ENCODE measurements at regions not wholly inside any gene's neighbourhood (a gene's known extent, or its start where the extent isn't known, plus 50 kb on each side); places are given as distances from the start of the nearest gene placed in this dataset.

DNA sequence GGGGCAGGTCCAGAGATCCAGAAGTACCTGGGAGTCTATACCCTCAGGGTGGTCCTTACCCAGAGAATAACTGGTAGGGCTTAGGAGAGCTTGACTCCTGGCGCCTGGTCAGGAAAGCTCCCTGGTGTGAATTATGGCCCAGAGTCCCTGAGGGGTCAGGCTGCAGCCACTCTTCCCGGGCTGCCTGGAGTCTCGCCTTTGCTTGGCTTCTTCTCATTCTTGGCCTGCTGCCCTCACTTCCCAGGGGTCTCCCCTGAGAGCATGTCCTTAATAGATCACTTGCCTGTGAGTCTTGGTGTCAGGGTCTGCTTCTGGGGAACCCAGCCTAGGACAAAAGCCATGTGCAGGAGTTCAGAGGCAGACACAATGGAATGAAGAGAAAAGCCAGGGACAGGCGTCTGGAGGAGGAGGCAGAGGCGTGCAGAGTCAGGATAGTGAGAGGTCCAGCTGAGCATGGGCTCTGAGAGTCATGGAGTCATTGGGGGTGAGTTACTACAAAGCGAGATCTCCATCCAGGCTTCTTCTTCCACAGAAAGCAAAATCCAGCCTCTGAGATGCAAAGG is 212.3 kb downstream of the TFAP2C start:
- Histone ChIP-seq H2AFZ (ENCODE audit: low read depth, low read length) (no peak overlapping the region), H3K4me3 (ENCODE audit: low read length) (no peak overlapping the region), H3K9ac (ENCODE audit: low read length) (no peak overlapping the region), H4K20me1 (ENCODE audit: insufficient read depth) (no peaks in the 10 kb centered on the region), H3K9me3 (ENCODE audit: low read length) (no peaks in the 10 kb centered on the region), H3K9me2 (ENCODE audit: insufficient read depth, low read length) (no peaks in the 10 kb centered on the region), H3K36me3 (ENCODE audit: insufficient read depth, low read length) (no peaks in the 10 kb centered on the region), H3K4me2 (ENCODE audit: low read length) (no peak overlapping the region), H3K27ac (ENCODE audit: low read length) (no peak overlapping the region), H3F3A (ENCODE audit: insufficient read depth, low read length, poor library complexity, severe bottlenecking) (no peaks in the 10 kb centered on the region), H3K79me2 (replicated peaks; ENCODE audit: insufficient read depth, low read length) (no peaks in the 10 kb centered on the region), H3K27me3 (ENCODE audit: insufficient read depth, low read depth, low read length) (no peaks in the 10 kb centered on the region)
- TF ChIP-seq EP300 (conservative IDR thresholded peaks at IDR 0.05; ENCODE audit: poor library complexity, severe bottlenecking), result no peak
- no peak for TF ChIP-seq RAD21 (conservative IDR thresholded peaks at IDR 0.05)
- no peak for TF ChIP-seq SMC3 (conservative IDR thresholded peaks at IDR 0.05; ENCODE audit: poor library complexity)
- TF ChIP-seq POLR2AphosphoS5 (IDR thresholded peaks at IDR 0.05), result no peak
- no peak for TF ChIP-seq CTCF (IDR thresholded peaks at IDR 0.05; ENCODE audit: poor library complexity, severe bottlenecking)
- TF ChIP-seq TAF1 (IDR thresholded peaks at IDR 0.05; ENCODE audit: low read depth), result no peak
- no peak for TF ChIP-seq EZH2 (IDR thresholded peaks at IDR 0.05; ENCODE audit: borderline replicate concordance, insufficient read depth, low read length, poor library complexity, severe bottlenecking)
- no peak for TF ChIP-seq REST (IDR thresholded peaks at IDR 0.05; ENCODE audit: borderline replicate concordance)
- TF ChIP-seq MXI1 (conservative IDR thresholded peaks at IDR 0.05; ENCODE audit: poor library complexity, severe bottlenecking), result no peak

GRCh38 chr20:56842056-56842455 is 212.9 kb downstream of the TFAP2C start:
- Histone ChIP-seq H3K4me3 (ENCODE audit: low read length) (no peak overlapping the region), H3K4me2 (ENCODE audit: low read length) (no peak overlapping the region), H3K27ac (ENCODE audit: low read length) (no peak overlapping the region), H3K27me3 (ENCODE audit: insufficient read depth, low read depth, low read length) (no peaks in the 10 kb centered on the region), H3K9me2 (ENCODE audit: insufficient read depth, low read length) (no peaks in the 10 kb centered on the region), H3F3A (ENCODE audit: insufficient read depth, low read length, poor library complexity, severe bottlenecking) (no peaks in the 10 kb centered on the region), H3K79me2 (replicated peaks; ENCODE audit: insufficient read depth, low read length) (no peaks in the 10 kb centered on the region), H4K20me1 (ENCODE audit: insufficient read depth) (no peaks in the 10 kb centered on the region), H2AFZ (ENCODE audit: low read depth, low read length) (no peak overlapping the region), H3K9me3 (ENCODE audit: low read length) (no peaks in the 10 kb centered on the region), H3K9ac (ENCODE audit: low read length) (no peak overlapping the region), H3K36me3 (ENCODE audit: insufficient read depth, low read length) (no peaks in the 10 kb centered on the region)
- TF ChIP-seq TAF1 (IDR thresholded peaks at IDR 0.05; ENCODE audit: low read depth) (no peak), RAD21 (conservative IDR thresholded peaks at IDR 0.05) (no peak), EP300 (conservative IDR thresholded peaks at IDR 0.05; ENCODE audit: poor library complexity, severe bottlenecking) (no peak), EZH2 (IDR thresholded peaks at IDR 0.05; ENCODE audit: borderline replicate concordance, insufficient read depth, low read length, poor library complexity, severe bottlenecking) (no peak), POLR2AphosphoS5 (IDR thresholded peaks at IDR 0.05) (no peak), CTCF (IDR thresholded peaks at IDR 0.05; ENCODE audit: poor library complexity, severe bottlenecking) (no peak)
